HepG2 (cell line): ENCODE measurements at regions not wholly inside any gene's neighbourhood (a gene's known extent, or its start where the extent isn't known, plus 50 kb on each side); places are given as distances from the start of the nearest gene placed in this dataset.
A peak's percentile ranks its signal among the peaks of the same experiment; 100 is the strongest.

Experiments
- ATAC-seq: fragments of 200-7000 bp; cut with Tn5 transposase; 3 replicates; pipeline ENCODE4 v1.9.1; 2020; ENCODE audit warnings: mild to moderate bottlenecking, moderate library complexity
- BruUV-seq: library from RNA; stranded (reverse); fragments of 400-500 nt; replicated peaks from 2 replicates; lab custom pipeline; 2021; lab: Mats Ljungman, UMichigan
- CTCF ChIA-PET: fragments of 300-600 bp; formaldehyde crosslinking; extraction: SDS; loops from one replicate; lab custom pipeline; 2021; ENCODE audit warnings: low total read pairs, inconsistent platforms, low intra/inter-chr PET ratio; lab: Yijun Ruan, JAX
- POLR2A ChIA-PET: fragments of 350-600 bp; sonication (Branson Sonifier 250); formaldehyde crosslinking; loops from one replicate; lab custom pipeline; 2020; ENCODE audit warnings: antibody characterized with exemption, inconsistent platforms; lab: Yijun Ruan, JAX
- DNase-seq: peaks from one replicate; pipeline ENCODE4 v3.0.0-alpha.2; 2015; ENCODE audit warnings: low spot score
- FAIRE-seq: peaks from 3 replicates; lab custom pipeline; 2011; peaks lifted over from hg19 to GRCh38; lab: Jason Lieb, UNC
- H2AFZ ChIP-seq: one replicate; pipeline ENCODE4 v1.6.1; 2011; ENCODE audit warnings: low read length, inconsistent platforms
- H3K27ac ChIP-seq: fragments of 300-600 bp; 3 replicates; pipeline ENCODE4 v1.8.0; 2011; ENCODE audit warnings: mixed run types, mild to moderate bottlenecking, mixed read lengths, low read length, inconsistent platforms; ENCODE audit not compliant: insufficient read depth; ENCODE audit errors: extremely low read length
- H3K27me3 ChIP-seq, 2 experiments: fragments of 200-600 bp in 1 of 2; 2 replicates in 1 of 2; 3 replicates in 1 of 2; pipeline versions ENCODE4 v1.6.0 to v1.8.0; 2011; ENCODE audit warnings: low read length in 2 of 2, mild to moderate bottlenecking in 2 of 2, moderate library complexity in 2 of 2, inconsistent platforms in 1 of 2; ENCODE audit not compliant: insufficient read depth in 2 of 2, control insufficient read depth in 1 of 2
- H3K36me3 ChIP-seq, 2 experiments: fragments of 200-600 bp in 1 of 2; replicated peaks in 1 of 2; 2 replicates in 1 of 2; 3 replicates in 1 of 2; pipeline versions ENCODE4 v1.5.1 to v1.8.0; 2011; ENCODE audit warnings: low read length in 2 of 2, inconsistent platforms in 1 of 2; ENCODE audit not compliant: insufficient read depth in 2 of 2, control insufficient read depth in 1 of 2
- H3K4me1 ChIP-seq: 2 replicates; pipeline ENCODE4 v1.5.1; 2012; ENCODE audit warnings: low read length, inconsistent platforms; ENCODE audit not compliant: insufficient read depth
- H3K4me2 ChIP-seq: 2 replicates; pipeline ENCODE4 v1.6.0; 2011; ENCODE audit warnings: low read depth, low read length, inconsistent platforms
- H3K4me3 ChIP-seq, 3 experiments: fragments of 200-600 bp in 1 of 3; sonication (generic), shearing (Covaris generic) in 1 of 3; replicated peaks in 1 of 3; 2 replicates each; pipeline ENCODE4 v1.5.1; 2011 to 2016; ENCODE audit warnings: low read length in 3 of 3, inconsistent platforms in 2 of 3, low read depth in 2 of 3, mild to moderate bottlenecking in 2 of 3, control low read depth in 1 of 3, mixed read lengths in 1 of 3; ENCODE audit not compliant: insufficient read depth in 1 of 3
- H3K79me2 ChIP-seq: one replicate; pipeline ENCODE4 v1.6.1; 2011; ENCODE audit warnings: low read length, inconsistent platforms; ENCODE audit not compliant: insufficient read depth
- H3K9ac ChIP-seq: 2 replicates; pipeline ENCODE4 v1.6.0; 2011; ENCODE audit warnings: mild to moderate bottlenecking, low read depth, low read length, inconsistent platforms; ENCODE audit not compliant: insufficient read depth
- H3K9me3 ChIP-seq: 2 replicates; pipeline ENCODE4 v1.5.1; 2012; ENCODE audit warnings: mild to moderate bottlenecking, low read length
- H4K20me1 ChIP-seq: 2 replicates; pipeline ENCODE4 v1.6.0; 2011; ENCODE audit warnings: inconsistent platforms, mild to moderate bottlenecking, low read length, moderate library complexity; ENCODE audit not compliant: insufficient read depth
- ATF7 ChIP-seq, 2 experiments: fragments of 450-650 bp in 1 of 2; sonication (generic) in 1 of 2; formaldehyde crosslinking in 1 of 2; IDR thresholded peaks; 2 replicates each; pipeline versions ENCODE4 v1.4.0 to v1.6.1; 2016 to 2020; ENCODE audit warnings: antibody characterized with exemption in 1 of 2, mild to moderate bottlenecking in 1 of 2, missing genetic modification reagents in 1 of 2
- RAD51 ChIP-seq: fragments of 450-650 bp; IDR thresholded peaks from 2 replicates; pipeline ENCODE4 v1.6.1; 2016; ENCODE audit warnings: borderline replicate concordance
- RARA ChIP-seq: IDR thresholded peaks from 2 replicates; pipeline ENCODE4 v1.6.1; 2016; ENCODE audit warnings: missing genetic modification reagents, missing compliant biosample characterization
- RERE ChIP-seq: IDR thresholded peaks from 2 replicates; pipeline ENCODE4 v1.6.1; 2016; ENCODE audit warnings: low read depth, missing genetic modification reagents, missing compliant biosample characterization
- USF2 ChIP-seq, 2 experiments: sonication (generic) in 1 of 2; formaldehyde crosslinking in 1 of 2; IDR thresholded peaks; 2 replicates each; pipeline versions ENCODE4 v1.5.1 to v1.6.1; 2011 to 2020; ENCODE audit warnings: borderline replicate concordance in 1 of 2, low read depth in 1 of 2, low read length in 1 of 2, mild to moderate bottlenecking in 1 of 2, missing genetic modification reagents in 1 of 2, moderate library complexity in 1 of 2
- ZNF616 ChIP-seq: sonication (generic); formaldehyde crosslinking; IDR thresholded peaks from 2 replicates; pipeline ENCODE4 v1.5.0; 2020; ENCODE audit warnings: low read depth, mild to moderate bottlenecking, missing genetic modification reagents
- WGBS: methylation state at CpG from one replicate; pipeline ENCODE4 v1.1.6; 2017; ENCODE audit warnings: low lambda C conversion rate; 5-methylcytosine and 5-hydroxymethylcytosine counted together
- in situ Hi-C: cut with HindIII; loops from 2 replicates; pipeline ENCODE4 v1.10.0; 2017; ENCODE audit warnings: low pct_unique_long_range_greater_than_20kb; ENCODE audit not compliant: extremely low pct_ligation_motif_present
- intact Hi-C: fragments of 100-400 bp; cut with micrococcal nuclease; formaldehyde crosslinking; loops from one replicate; pipeline ENCODE4 v1.10.0; 2022; ENCODE audit not compliant: unreplicated experiment

GRCh38 chr5:74155501-74155900 is 485.0 kb downstream of the ENC1 start:
- ChIA-PET POLR2A (no interaction called here), CTCF (no interaction called here)
- H4K20me1 ChIP-seq: no peaks in the 10 kb centered on the region
- 0% methylated on average over 1 of the region's 1 CpG for WGBS
- DNase-seq: no peak
- no peak overlapping the region for H3K4me2 ChIP-seq
- H3K9ac ChIP-seq: no peak overlapping the region
- H3K4me1 ChIP-seq: no peaks in the 10 kb centered on the region
- in situ Hi-C loops (no loop called here), intact Hi-C loops (no loop called here)
- H3K36me3 ChIP-seq: no peaks in the 10 kb centered on the region
- no peak for ATAC-seq
- no peak for FAIRE-seq
- no peak overlapping the region for H3K4me3 ChIP-seq
- no peak overlapping the region for H3K27ac ChIP-seq
- no peaks in the 10 kb centered on the region for H3K9me3 ChIP-seq
- no TSS peak for BruUV-seq
- H3K27me3 ChIP-seq: no peaks in the 10 kb centered on the region
- H2AFZ ChIP-seq: no peak overlapping the region
- TF ChIP-seq ATF7 (IDR thresholded peaks at IDR 0.05) (0 out of 2 replicates have a peak, but pooled peaks have one; percentile 11), ATF7 (CRISPR knock-in tag; IDR thresholded peaks at IDR 0.05) (no peak), ZNF616 (CRISPR knock-in tag) (no peak)
- H3K79me2 ChIP-seq: no peaks in the 10 kb centered on the region

- TF ChIP-seq USF2 (IDR thresholded peaks at IDR 0.05; ENCODE audit: low read depth, low read length): peak; percentile 50; the same call in 1 of the 2 replicates
- TF ChIP-seq USF2 (CRISPR knock-in tag; IDR thresholded peaks at IDR 0.05; ENCODE audit: borderline replicate concordance): no peak
- peak; percentile 51; the same call in 1 of the 2 replicates for TF ChIP-seq RAD51
- TF ChIP-seq RARA: no peak
- no peak for TF ChIP-seq RERE (CRISPR knock-in tag)
- in situ Hi-C loops: no loop called here
- no peak overlapping the region for H2AFZ ChIP-seq
- DNase-seq (no peak), FAIRE-seq (no peak), ATAC-seq (no peak)
- 48% methylated on average over 3 of the region's 3 CpGs for WGBS
- no TSS peak for BruUV-seq
- H3K36me3 ChIP-seq: no peaks in the 10 kb centered on the region
- ChIA-PET POLR2A (no interaction called here), CTCF (no interaction called here)
- no peaks in the 10 kb centered on the region for H3K79me2 ChIP-seq
- H3K4me1 ChIP-seq: no peaks in the 10 kb centered on the region
- no peak overlapping the region for H3K27ac ChIP-seq
- no peaks in the 10 kb centered on the region for H3K27me3 ChIP-seq
- H4K20me1 ChIP-seq: no peaks in the 10 kb centered on the region
- no peaks in the 10 kb centered on the region for H3K9me3 ChIP-seq
- no peak overlapping the region for H3K9ac ChIP-seq
- intact Hi-C loops: no loop called here
- no peak overlapping the region for H3K4me3 ChIP-seq
- no peak overlapping the region for H3K4me2 ChIP-seq
Observed at GRCh38 chr5:74154526-74154925, 486.0 kb downstream of the ENC1 start.
